ENCODE measurements at regions not wholly inside any gene's neighbourhood (a gene's known extent, or its start where the extent isn't known, plus 50 kb on each side); places are given as distances from the start of the nearest gene placed in this dataset.

DNA sequence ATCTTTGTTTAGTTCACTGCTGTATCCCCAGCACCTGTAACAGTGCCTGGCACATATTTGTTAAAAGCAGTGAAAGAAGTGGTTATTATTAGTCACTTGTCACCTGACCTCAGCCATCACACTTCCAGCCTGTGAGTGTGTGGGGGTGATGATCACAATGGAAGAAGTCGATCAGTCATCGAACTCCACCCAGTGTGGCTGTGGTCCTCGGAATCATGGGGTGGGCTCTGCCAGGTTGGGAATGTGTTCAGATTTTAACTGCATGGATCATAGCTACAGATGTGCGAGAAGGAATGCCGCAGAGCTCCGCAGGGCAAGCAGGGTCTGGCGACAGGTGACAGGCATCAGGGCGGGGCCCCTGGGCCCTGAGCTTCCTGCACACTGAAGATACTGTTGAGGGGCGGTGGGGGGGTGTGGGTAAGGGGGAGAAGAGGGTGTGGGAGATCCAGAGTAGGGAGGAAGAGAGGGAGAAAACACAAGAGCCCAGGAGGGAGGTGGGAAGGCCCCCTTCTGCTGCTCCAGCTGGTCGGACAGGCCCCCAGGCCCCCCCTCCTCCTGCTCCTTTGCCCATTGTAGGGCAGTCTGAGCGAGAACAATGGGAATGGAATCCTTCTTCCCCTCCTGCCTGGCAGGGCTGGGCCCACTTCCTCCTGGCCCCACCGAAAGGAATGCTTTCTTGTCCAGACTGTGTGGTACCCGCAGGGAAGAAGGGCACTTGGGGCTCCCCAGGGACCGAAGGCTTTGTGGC, 89.6 kb downstream of the SPRY4 start:
- TF ChIP-seq, protein P1, sequence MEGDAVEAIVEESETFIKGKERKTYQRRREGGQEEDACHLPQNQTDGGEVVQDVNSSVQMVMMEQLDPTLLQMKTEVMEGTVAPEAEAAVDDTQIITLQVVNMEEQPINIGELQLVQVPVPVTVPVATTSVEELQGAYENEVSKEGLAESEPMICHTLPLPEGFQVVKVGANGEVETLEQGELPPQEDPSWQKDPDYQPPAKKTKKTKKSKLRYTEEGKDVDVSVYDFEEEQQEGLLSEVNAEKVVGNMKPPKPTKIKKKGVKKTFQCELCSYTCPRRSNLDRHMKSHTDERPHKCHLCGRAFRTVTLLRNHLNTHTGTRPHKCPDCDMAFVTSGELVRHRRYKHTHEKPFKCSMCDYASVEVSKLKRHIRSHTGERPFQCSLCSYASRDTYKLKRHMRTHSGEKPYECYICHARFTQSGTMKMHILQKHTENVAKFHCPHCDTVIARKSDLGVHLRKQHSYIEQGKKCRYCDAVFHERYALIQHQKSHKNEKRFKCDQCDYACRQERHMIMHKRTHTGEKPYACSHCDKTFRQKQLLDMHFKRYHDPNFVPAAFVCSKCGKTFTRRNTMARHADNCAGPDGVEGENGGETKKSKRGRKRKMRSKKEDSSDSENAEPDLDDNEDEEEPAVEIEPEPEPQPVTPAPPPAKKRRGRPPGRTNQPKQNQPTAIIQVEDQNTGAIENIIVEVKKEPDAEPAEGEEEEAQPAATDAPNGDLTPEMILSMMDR (IDR thresholded peaks at IDR 0.05), result no peak
- no peak for TF ChIP-seq EZH2 (IDR thresholded peaks at IDR 0.05; ENCODE audit: borderline replicate concordance, insufficient read depth, low read depth, low read length, poor library complexity, severe bottlenecking)

Measured in B cell (primary cell).